ENCODE measurements at regions not wholly inside any gene's neighbourhood (a gene's known extent, or its start where the extent isn't known, plus 50 kb on each side); places are given as distances from the start of the nearest gene placed in this dataset.

GRCh38 chr10:89873055-89873454 is 171.7 kb downstream of the KIF20B start:
- no peak for DNase-seq
- Mint-ChIP-seq H3K27me3 (ENCODE audit: insufficient read depth) (no peaks in the 10 kb centered on the region), H3K4me1 (no peaks in the 10 kb centered on the region), H3K27ac (no peak overlapping the region), H3K4me3 (no peak overlapping the region), H3K36me3 (ENCODE audit: low read depth) (no peaks in the 10 kb centered on the region), H3K9me3 (peaks cover 9% of the 10 kb centered on the region)
- 93 to 100% methylated on average over 1 to 3 of the region's 3 CpGs for WGBS, 2 experiments (ENCODE audit: insufficient coverage in 1 of 2, insufficient read length in 1 of 2)
- no peaks in the 10 kb centered on the region for H3K4me1 ChIP-seq (ENCODE audit: control insufficient read depth, insufficient read depth, low read length)
- no peaks in the 10 kb centered on the region for H3K36me3 ChIP-seq (ENCODE audit: control insufficient read depth, insufficient read depth, low read length)
- no peak overlapping the region for H3K4me3 ChIP-seq (ENCODE audit: low read length)
- no peaks in the 10 kb centered on the region for H3K9me3 ChIP-seq (ENCODE audit: control insufficient read depth, low read length)
- no peaks in the 10 kb centered on the region for H3K27me3 ChIP-seq (ENCODE audit: control insufficient read depth, insufficient read depth, low read length, poor library complexity, severe bottlenecking)
- TF ChIP-seq, protein P1, sequence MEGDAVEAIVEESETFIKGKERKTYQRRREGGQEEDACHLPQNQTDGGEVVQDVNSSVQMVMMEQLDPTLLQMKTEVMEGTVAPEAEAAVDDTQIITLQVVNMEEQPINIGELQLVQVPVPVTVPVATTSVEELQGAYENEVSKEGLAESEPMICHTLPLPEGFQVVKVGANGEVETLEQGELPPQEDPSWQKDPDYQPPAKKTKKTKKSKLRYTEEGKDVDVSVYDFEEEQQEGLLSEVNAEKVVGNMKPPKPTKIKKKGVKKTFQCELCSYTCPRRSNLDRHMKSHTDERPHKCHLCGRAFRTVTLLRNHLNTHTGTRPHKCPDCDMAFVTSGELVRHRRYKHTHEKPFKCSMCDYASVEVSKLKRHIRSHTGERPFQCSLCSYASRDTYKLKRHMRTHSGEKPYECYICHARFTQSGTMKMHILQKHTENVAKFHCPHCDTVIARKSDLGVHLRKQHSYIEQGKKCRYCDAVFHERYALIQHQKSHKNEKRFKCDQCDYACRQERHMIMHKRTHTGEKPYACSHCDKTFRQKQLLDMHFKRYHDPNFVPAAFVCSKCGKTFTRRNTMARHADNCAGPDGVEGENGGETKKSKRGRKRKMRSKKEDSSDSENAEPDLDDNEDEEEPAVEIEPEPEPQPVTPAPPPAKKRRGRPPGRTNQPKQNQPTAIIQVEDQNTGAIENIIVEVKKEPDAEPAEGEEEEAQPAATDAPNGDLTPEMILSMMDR (conservative IDR thresholded peaks at IDR 0.05) = no peak
- H3K9ac ChIP-seq (ENCODE audit: extremely low read depth, low read length, poor library complexity, severe bottlenecking) = no peak overlapping the region
- no peak overlapping the region for H3K27ac ChIP-seq (ENCODE audit: low read depth, low read length)

- H3K27me3 ChIP-seq (ENCODE audit: control insufficient read depth, insufficient read depth, low read length, poor library complexity, severe bottlenecking) = no peaks in the 10 kb centered on the region
- TF ChIP-seq, protein P1 (conservative IDR thresholded peaks at IDR 0.05) = no peak
- Mint-ChIP-seq H3K9me3 (peaks cover 15% of the 10 kb centered on the region), H3K4me3 (no peak overlapping the region), H3K4me1 (no peaks in the 10 kb centered on the region), H3K36me3 (ENCODE audit: low read depth) (no peaks in the 10 kb centered on the region), H3K27me3 (ENCODE audit: insufficient read depth) (no peaks in the 10 kb centered on the region), H3K27ac (no peak overlapping the region)
- no peaks in the 10 kb centered on the region for H3K9me3 ChIP-seq (ENCODE audit: control insufficient read depth, low read length)
- no peak overlapping the region for H3K4me3 ChIP-seq (ENCODE audit: low read length)
- no peak for DNase-seq
- H3K4me1 ChIP-seq (ENCODE audit: control insufficient read depth, insufficient read depth, low read length) = no peaks in the 10 kb centered on the region
- H3K9ac ChIP-seq (ENCODE audit: extremely low read depth, low read length, poor library complexity, severe bottlenecking) = no peak overlapping the region
- no peak overlapping the region for H3K27ac ChIP-seq (ENCODE audit: low read depth, low read length)
- H3K36me3 ChIP-seq (ENCODE audit: control insufficient read depth, insufficient read depth, low read length) = no peaks in the 10 kb centered on the region
- 92 to 94% methylated on average over 1 to 3 of the region's 3 CpGs for WGBS, 2 experiments (ENCODE audit: insufficient coverage in 1 of 2, insufficient read length in 1 of 2)
Measured at GRCh38 chr10:89875557-89875956, 174.2 kb downstream of the KIF20B start.

GRCh38 chr10:89879121-89879520 is 177.7 kb downstream of the KIF20B start:
- TF ChIP-seq, protein P1 (conservative IDR thresholded peaks at IDR 0.05) = no peak
- H3K4me3 ChIP-seq (ENCODE audit: low read length) = no peak overlapping the region
- H3K4me1 ChIP-seq (ENCODE audit: control insufficient read depth, insufficient read depth, low read length) = no peaks in the 10 kb centered on the region
- Mint-ChIP-seq H3K4me1 (no peaks in the 10 kb centered on the region), H3K36me3 (ENCODE audit: low read depth) (no peaks in the 10 kb centered on the region), H3K27ac (no peak overlapping the region), H3K27me3 (ENCODE audit: insufficient read depth) (no peaks in the 10 kb centered on the region), H3K4me3 (no peak overlapping the region), H3K9me3 (peaks cover 38% of the 10 kb centered on the region)
- no peak overlapping the region for H3K9ac ChIP-seq (ENCODE audit: extremely low read depth, low read length, poor library complexity, severe bottlenecking)
- no peaks in the 10 kb centered on the region for H3K9me3 ChIP-seq (ENCODE audit: control insufficient read depth, low read length)
- H3K36me3 ChIP-seq (ENCODE audit: control insufficient read depth, insufficient read depth, low read length) = no peaks in the 10 kb centered on the region
- H3K27ac ChIP-seq (ENCODE audit: low read depth, low read length) = no peak overlapping the region
- no peak for DNase-seq
- H3K27me3 ChIP-seq (ENCODE audit: control insufficient read depth, insufficient read depth, low read length, poor library complexity, severe bottlenecking) = no peaks in the 10 kb centered on the region
